Suprapubic skin (tissue), 4 donors: ENCODE measurements at regions not wholly inside any gene's neighbourhood (a gene's known extent, or its start where the extent isn't known, plus 50 kb on each side); places are given as distances from the start of the nearest gene placed in this dataset.

Experiments
- EP300 ChIP-seq: sonication (generic); formaldehyde crosslinking; IDR thresholded peaks from one replicate; pipeline ENCODE4 v1.6.1; 2017; ENCODE audit warnings: antibody characterized with exemption
- POLR2A ChIP-seq, 2 donors: fragments of 450-650 bp; IDR thresholded peaks; one replicate each; pipeline ENCODE4 v1.6.1; 2017; ENCODE audit warnings: antibody characterized with exemption in 2 of 2, mild to moderate bottlenecking in 2 of 2, moderate library complexity in 2 of 2
- POLR2AphosphoS5 ChIP-seq, 3 donors: sonication (generic); formaldehyde crosslinking; IDR thresholded peaks; one replicate each; pipeline ENCODE4 v1.6.1; 2017; ENCODE audit warnings: antibody characterized with exemption in 3 of 3
- TF ChIP-seq, protein P1 (sequence below), 2 donors: fragments of 200-600 bp in 1 of 2; fragments of 450-650 bp in 1 of 2; sonication (generic) in 1 of 2; IDR thresholded peaks; one replicate each; pipeline ENCODE4 v1.5.1; 2016 to 2019; ENCODE audit warnings: antibody characterized with exemption in 2 of 2, mild to moderate bottlenecking in 1 of 2, moderate library complexity in 1 of 2

DNA sequence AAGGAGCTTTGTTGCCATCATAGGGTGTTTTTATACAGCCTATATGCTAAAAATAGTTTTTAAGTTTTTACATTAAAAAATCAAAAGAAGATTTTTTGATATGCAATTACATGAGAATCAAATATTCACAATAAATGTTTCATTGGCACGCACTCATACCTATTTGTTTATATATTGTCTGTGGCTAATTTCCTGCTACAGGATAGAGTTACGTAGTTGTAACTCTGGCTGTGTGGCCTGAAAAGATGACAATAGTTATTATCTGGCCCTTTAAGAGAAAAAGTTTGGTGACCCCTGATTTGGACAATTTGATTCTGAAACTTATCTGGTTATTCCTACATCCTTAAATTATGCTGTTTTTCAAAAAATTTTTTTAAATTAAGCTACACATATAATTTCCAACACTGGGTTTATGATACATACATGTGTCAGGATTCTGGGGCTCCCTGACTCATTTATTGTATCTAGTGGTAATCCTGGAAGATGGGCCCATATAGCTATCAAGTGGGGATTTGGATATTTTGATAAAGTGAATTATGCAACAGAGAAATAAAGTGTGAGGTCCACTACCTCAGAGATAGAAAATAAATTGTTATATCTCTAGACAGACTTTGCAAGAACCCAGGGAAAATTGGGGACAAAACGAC lies 370.2 kb upstream of the LYPLAL1 start:
- TF ChIP-seq, protein P1, sequence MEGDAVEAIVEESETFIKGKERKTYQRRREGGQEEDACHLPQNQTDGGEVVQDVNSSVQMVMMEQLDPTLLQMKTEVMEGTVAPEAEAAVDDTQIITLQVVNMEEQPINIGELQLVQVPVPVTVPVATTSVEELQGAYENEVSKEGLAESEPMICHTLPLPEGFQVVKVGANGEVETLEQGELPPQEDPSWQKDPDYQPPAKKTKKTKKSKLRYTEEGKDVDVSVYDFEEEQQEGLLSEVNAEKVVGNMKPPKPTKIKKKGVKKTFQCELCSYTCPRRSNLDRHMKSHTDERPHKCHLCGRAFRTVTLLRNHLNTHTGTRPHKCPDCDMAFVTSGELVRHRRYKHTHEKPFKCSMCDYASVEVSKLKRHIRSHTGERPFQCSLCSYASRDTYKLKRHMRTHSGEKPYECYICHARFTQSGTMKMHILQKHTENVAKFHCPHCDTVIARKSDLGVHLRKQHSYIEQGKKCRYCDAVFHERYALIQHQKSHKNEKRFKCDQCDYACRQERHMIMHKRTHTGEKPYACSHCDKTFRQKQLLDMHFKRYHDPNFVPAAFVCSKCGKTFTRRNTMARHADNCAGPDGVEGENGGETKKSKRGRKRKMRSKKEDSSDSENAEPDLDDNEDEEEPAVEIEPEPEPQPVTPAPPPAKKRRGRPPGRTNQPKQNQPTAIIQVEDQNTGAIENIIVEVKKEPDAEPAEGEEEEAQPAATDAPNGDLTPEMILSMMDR (IDR thresholded peaks at IDR 0.05): no peak
- TF ChIP-seq POLR2AphosphoS5 (IDR thresholded peaks at IDR 0.05) (no peak), EP300 (no peak), POLR2A (IDR thresholded peaks at IDR 0.05) (no peak)
